Lower leg skin (tissue), 4 donors: ENCODE measurements at regions not wholly inside any gene's neighbourhood (a gene's known extent, or its start where the extent isn't known, plus 50 kb on each side); places are given as distances from the start of the nearest gene placed in this dataset.

Source experiments
- DNase-seq, 2 donors: peaks; one replicate each; pipeline ENCODE4 v3.0.0-alpha.2; 2019; ENCODE audit warnings: low spot score in 2 of 2
- H3K4me3 ChIP-seq: fragments of 200-600 bp; sonication (generic); 2 replicates; pipeline ENCODE4 v1.5.1; 2017; ENCODE audit warnings: mild to moderate bottlenecking, low read depth; ENCODE audit not compliant: poor library complexity, severe bottlenecking
- CTCF ChIP-seq, 3 donors: fragments of 450-650 bp; IDR thresholded peaks; one replicate each; pipeline ENCODE4 v1.5.1; 2016; ENCODE audit warnings: antibody characterized with exemption in 3 of 3, mild to moderate bottlenecking in 3 of 3, moderate library complexity in 2 of 3
- POLR2A ChIP-seq, 2 donors: fragments of 450-650 bp; IDR thresholded peaks; one replicate each; pipeline ENCODE4 v1.6.1; 2016 to 2017; ENCODE audit warnings: antibody characterized with exemption in 2 of 2, mild to moderate bottlenecking in 1 of 2, moderate library complexity in 1 of 2
- WGBS, 2 donors: methylation state at CpG; one replicate each; pipeline ENCODE4 v1.1.5; 2018; 5-methylcytosine and 5-hydroxymethylcytosine counted together
- intact Hi-C: fragments of 100-400 bp; cut with DNase I; formaldehyde crosslinking; loops from one replicate; pipeline ENCODE4 v1.15.0; 2023; ENCODE audit warnings: low total_unique reads

DNA sequence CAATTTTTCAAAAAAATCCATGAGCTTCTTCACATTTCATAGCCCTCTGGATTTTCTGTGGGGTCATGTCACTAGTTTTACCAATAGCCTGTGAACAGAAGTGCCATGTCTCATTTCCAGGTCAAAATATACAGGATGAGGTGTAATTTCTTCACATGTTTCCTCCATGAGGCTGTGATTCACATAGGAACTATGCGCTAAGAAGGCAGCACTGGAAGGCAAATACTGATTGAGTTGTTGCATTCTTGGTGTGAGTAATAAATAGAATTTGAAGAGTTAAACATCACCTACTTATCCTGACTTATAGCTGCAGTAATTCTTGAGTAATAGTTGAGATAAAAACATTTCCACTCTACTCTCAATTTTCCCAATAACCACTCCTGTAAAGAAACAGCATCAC lies 442.3 kb downstream of the HAO1 start:
- DNase-seq = no peak
- WGBS, 2 donors = 81 to 91% methylated on average over 1 of the region's 1 CpG
- H3K4me3 ChIP-seq = no peak overlapping the region
- intact Hi-C loops = no loop called here
- TF ChIP-seq POLR2A (IDR thresholded peaks at IDR 0.05) (no peak), CTCF (IDR thresholded peaks at IDR 0.05) (no peak)

DNA sequence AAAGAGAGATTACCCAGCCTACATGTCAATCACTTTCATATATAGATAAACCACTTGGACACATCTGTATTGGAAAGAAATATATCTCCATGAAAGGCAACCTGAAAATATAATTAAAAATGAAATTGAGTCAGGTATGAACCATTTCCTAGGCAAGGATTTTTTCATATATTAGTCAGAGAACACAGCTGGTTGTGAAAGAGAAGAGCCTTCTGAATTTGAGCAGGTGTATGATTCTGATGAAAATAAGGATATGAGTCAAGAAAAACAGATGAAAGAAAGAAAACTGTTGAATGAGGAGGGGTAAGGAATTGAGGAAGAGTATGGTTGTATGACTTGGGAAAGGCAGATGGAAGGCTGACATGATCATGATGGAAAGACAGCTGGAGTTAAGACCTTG lies 441.1 kb downstream of the HAO1 start:
- no peak overlapping the region for H3K4me3 ChIP-seq
- intact Hi-C loops = no loop called here
- TF ChIP-seq CTCF (IDR thresholded peaks at IDR 0.05) (no peak), POLR2A (IDR thresholded peaks at IDR 0.05) (no peak)
- DNase-seq = no peak

- DNase-seq = no peak
- intact Hi-C loops = no loop called here
- TF ChIP-seq CTCF (IDR thresholded peaks at IDR 0.05) = no peak
- TF ChIP-seq POLR2A (IDR thresholded peaks at IDR 0.05) = no peak
- WGBS, 2 donors = 55 to 75% methylated on average over 1 of the region's 1 CpG
- no peak overlapping the region for H3K4me3 ChIP-seq
Observed at GRCh38 chr20:7500231-7500663, 440.0 kb downstream of the HAO1 start.

DNA sequence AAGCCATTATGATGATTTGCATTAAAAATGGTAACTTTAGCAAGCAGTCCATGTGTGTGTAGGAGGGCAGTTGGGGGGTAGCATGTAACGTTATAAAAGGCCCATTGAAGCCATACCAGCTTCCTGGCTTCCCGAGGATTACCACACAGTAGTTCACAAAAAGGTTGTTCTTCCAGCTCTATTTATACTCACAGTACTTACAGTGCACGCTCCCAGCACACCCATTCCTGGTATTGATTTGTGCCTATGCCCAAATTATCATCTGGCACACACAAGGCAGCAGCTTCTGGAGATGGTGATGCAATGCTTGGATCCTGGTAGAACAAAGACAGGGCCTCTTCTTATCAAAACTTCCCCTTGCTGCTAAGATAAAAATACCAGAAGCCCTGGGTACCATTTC lies 436.8 kb downstream of the HAO1 start:
- intact Hi-C loops = no loop called here
- DNase-seq = no peak
- TF ChIP-seq CTCF (IDR thresholded peaks at IDR 0.05) = no peak
- TF ChIP-seq POLR2A (IDR thresholded peaks at IDR 0.05) = no peak
- 9 to 21% methylated on average over 3 of the region's 3 CpGs for WGBS, 2 donors
- H3K4me3 ChIP-seq = no peak overlapping the region

- H3K4me3 ChIP-seq = no peak overlapping the region
- TF ChIP-seq POLR2A (IDR thresholded peaks at IDR 0.05) (no peak), CTCF (IDR thresholded peaks at IDR 0.05) (no peak)
- DNase-seq = no peak
- intact Hi-C loops = no loop called here
- WGBS, 2 donors = 74 to 81% methylated on average over 4 of the region's 4 CpGs
Observed at GRCh38 chr20:7505152-7505834, 435.0 kb downstream of the HAO1 start.

- no peak for TF ChIP-seq CTCF (IDR thresholded peaks at IDR 0.05)
- TF ChIP-seq POLR2A (IDR thresholded peaks at IDR 0.05) = no peak
- no peak overlapping the region for H3K4me3 ChIP-seq
- no peak for DNase-seq
- WGBS, 2 donors = 90% methylated on average over 4 of the region's 4 CpGs
- intact Hi-C loops = no loop called here
Observed at GRCh38 chr20:7505835-7506221, 434.4 kb downstream of the HAO1 start.
